ENCODE measurements at regions not wholly inside any gene's neighbourhood (a gene's known extent, or its start where the extent isn't known, plus 50 kb on each side); places are given as distances from the start of the nearest gene placed in this dataset.

DNA sequence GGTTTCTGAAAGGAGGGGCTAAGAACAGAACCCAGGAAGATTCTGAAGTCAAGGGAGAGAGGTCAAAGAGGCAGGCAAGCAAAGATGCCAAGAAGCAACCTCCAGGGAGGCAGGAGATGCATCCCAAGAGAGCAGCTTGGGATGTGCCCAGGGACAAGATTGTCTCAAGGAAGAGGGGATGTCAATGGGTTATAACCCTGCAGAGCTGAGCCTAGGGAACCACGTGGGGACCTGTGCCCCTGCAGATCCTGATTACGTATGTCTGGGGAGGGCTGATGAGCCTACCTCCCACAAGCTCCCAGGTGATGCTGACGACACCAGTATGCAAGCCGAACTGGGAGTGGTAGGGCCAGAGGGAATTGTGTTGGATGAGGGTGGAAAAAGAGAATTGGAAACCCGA is 70.9 kb upstream of the IRS2 start:
- no peak for DNase-seq

DNA sequence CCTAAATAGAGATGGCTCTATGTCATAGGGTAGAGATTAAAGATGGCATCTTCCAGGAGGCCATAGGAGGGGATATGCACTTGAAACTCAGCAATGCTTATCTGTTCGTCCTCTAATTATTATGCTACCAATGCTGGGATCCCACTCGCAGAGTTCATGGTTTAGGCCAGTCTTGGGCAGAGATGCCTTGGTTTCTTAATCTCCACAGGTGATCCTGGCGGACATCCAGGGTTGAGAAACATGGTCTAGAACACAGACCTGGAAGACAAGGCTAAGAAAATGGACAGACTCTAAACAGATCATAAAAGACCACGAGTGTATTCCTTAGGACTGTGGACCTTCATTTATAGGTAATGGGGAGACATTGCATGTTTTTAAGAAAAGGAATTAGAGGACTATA is 70.0 kb upstream of the IRS2 start:
- no peak for DNase-seq

DNA sequence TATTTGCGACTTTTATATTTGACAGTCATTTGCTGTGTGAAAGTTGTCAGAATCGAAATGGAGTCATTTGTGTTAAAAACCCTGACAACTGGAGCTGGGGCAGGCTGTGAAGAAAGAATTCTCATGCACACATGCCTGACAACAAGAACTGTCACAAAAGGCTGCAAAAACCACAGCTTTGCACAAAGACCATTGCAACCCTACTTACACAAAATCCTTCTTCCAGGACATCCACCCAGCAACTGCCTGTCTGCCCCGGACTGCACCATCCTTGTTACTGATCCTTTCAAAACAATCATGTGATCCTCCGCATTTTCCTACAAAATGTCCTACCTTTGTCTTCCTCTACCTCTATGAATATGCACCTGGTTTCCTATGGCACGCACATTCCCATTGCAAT is 66.8 kb upstream of the IRS2 start:
- no peak for DNase-seq

DNA sequence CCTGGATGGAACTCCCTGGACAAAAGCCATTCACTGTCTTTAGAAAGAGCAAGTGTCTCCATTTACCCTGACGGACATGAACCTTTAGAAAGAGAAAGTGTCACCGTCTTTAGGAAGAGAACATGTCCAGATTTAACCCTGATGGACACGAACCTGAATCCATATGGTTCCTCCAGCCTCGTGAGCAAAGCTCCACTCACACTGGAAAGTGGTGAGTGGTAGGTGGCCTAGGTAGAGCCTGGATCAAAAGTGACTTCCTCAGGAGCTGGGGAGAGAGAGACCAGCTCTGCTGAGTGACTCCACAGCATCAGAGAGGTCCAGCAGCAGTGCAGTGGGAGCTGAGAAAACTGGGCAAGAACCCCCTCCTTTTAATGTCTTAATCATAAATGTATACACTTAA is 59.8 kb upstream of the IRS2 start:
- no peak for DNase-seq

DNA sequence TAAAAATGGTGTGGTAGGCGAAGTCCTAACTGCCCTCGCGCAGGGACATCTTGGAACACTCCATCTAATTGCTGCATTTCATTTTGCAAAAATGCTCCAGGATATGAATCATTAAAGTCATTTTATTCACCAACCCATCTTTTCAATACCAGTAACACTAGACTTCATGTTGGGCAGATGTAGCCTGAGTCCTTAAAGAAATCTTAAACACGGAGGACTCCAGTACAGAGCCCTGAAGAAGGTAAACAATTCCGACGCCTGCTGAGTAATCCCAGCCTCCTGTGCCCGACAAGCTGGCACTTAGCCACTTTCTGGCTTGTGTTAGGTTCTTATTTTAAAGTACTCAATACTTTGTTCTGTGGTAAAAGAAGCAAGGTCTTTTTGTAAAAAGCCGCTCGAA is 58.0 kb upstream of the IRS2 start:
- peak; percentile 37 for DNase-seq

DNA sequence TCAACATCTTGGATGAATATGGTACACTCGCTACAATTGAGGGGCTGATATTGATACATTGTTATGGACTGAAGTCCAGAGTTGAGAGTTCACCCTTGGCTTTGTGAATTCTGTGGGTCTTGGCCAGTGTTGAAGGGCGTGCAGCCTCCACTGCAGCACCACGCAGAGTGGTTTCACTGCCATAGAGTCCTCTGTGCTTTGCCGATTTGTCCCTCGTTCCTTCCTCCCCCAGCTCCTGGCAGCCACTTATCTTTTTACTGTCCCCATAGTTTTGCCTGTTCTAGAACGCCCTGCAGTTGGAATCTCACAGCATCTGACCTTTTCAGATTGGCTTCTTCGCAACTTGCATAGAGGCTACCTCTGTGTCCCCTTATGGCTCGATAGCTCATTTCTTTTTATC is 57.3 kb upstream of the IRS2 start:
- no peak for DNase-seq

DNA sequence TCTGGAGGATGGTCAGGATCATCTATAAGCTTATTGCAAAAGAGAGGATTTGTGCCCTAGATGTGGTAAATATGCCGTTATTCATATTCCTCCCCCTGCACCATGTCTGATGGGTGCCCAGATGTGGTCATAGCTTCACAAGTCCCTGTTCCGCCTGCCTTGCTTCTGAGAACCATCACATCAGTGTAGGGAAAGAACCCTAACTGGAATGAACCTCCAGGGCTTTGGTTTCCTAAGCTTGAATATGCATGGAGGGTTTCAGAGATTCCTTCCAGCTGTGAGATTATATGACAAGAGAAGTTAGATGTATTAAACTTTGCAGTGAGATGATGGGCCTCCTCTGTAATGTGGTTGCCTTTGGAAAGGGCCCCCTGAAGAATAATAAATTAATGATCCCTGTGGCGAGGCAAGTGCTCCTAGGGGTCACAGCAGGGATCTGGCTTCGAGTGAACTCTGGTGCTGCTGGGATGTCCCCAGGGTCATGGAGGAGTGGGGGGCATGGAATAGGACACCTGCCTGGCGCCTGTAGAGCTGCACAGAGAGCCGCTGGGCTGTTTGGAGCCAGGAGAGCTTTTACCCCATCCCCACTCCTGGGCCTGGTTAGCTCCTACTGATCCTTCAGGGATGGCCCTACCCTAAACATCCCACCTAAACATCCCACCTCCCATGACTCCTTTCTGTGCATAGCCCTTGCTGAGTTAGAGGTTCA is 56.0 kb upstream of the IRS2 start:
- no peak for DNase-seq

DNA sequence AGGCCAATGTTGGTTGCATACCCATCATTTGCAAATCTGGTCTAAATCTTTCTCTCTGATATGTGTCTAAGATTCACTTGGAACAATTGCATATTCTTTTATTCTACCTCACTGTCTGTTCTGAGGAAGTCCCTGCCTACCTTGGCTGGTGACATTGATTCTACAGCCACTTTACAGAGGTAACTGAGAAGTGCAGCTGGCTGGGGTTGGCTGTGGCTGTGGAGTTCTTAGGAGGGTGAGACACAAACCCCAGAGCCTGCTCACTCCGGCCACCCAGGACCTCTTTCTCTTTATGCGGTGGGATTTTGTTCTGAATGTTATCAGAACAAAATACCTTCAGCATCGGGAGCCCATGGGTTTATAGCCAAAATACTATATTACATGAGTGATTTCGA is 54.5 kb upstream of the IRS2 start:
- no peak for DNase-seq

DNA sequence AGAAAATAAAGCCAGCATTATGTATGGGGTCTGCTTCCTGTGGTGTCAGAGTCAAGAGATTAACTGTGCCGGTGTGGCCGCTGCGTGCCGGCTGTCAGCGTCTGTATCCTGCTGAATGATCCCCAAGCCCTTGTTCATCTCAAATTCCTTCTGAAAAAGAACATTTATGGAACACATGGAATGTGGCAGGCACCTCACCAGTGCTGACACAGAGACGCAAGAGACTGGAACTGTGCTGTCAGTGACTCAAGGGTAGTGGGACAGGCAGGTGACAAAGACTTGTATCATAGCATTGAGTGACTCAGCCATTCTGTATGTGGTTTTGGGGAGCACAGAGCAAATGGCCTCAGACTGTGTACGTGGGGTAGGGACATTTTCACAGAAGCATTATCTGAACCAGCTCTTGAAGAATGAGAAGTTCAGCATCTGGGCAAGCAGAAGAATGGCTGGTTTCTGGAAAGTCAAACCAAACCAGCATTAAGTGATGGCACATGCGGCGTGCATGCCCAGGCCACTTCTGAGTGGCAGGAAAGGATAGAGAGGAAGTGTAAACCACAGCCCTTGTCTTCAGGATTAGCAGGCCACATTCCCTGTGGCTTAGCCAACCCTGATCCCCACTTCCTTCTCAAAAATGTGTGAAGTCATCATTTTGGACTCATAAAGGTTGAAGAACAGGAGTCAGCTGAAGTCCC is 54.0 kb upstream of the IRS2 start:
- peak; percentile 69 for DNase-seq

DNA sequence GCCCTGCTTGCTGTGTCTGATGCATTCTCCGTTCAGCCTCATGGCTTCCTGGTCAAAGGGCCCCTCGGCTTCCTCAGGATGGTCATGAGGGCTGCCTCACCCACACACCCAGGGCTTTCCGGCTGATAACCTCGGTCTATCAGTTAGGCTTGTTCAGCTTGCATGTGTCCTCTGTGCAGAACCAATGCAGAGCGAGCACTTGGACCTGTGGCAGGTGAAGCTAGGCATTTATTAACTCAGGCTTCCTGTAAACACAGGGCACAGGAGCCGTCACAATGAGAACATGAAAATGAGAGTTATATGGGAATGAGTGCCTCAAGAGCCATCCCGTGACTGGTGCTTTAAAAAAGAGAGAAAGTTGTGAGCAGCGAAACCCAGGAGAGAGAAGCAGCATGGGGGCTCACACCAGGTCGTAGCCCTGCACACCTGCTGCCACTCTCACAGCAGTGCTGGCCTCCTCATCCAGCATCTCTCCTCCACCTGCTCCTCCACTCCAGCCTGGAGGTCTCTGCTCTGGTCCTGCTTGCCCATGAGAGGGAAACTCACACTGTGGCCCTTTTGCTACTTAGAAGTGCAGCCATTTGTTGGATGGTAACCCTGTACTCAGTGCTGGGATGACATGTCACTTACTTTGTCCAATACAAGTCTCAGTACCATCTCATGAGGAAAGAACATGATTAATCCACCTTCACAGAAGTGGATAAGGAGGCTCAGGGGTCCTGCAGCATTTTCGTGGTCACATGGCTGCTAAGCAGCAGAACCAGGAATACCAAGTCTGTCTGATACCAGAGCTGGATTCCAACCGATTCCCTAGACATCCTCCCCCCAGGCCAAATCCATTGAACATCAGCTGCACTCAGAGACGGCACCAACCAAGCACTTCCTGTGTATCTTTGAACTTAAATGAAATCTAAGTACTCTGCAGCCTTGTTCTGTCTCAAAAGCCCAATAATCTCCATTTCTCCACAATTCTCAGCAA is 50.5 kb upstream of the IRS2 start:
- DNase-seq = no peak

Measured in tongue (tissue), 1 donor.